GM03348 (cell line): ENCODE measurements at regions not wholly inside any gene's neighbourhood (a gene's known extent, or its start where the extent isn't known, plus 50 kb on each side); places are given as distances from the start of the nearest gene placed in this dataset.
"Not testable (repeated sequence)": the region's sequence is repeated elsewhere in the genome, so short reads cannot be mapped to it uniquely, and the experiment has no call there.

Source experiments
- DNase-seq: peaks from one replicate; pipeline ENCODE4 v3.0.0; 2012; ENCODE audit warnings: low spot score

DNA sequence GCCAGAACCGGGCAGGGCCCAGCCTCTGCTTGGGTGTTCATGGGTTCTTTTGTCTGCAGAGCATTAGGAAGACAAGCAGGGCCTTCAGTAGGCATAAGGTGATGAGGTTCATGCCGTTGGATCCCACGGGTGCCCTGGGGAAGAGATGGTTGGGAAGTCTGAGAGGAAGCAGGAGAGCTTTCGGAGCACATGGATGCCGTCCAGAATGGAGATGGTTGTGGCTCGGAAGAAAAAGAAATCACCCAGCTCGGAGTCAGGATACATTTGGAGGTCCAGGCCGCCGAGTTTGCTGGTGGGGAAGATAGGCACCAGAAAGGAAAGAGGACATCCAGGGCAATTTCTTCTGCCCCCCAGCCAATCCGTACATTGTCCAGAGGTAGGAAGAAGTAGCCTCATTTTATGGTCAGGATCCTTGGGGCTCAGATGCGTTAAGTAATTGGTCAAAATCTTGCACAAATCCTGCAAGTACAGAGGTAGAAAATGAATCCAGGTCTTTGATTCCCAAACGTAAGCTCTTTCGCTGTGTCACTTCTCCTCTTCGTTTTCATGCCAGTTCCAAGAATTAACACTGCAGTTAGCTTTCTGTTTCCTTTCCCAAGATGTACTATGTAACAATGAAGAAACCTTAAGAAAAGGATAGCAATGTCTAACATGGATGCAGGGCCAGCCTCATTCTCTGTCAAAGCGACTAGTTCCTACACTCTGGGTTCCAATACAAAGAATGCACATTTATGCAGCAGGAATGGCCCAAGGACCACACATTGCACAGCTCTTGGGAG lies 147.8 kb upstream of the KLF6 start:
- DNase-seq: no peak

- DNase-seq: no peak
Observed at GRCh38 chr10:3931901-3932300, 146.9 kb upstream of the KLF6 start.

DNA sequence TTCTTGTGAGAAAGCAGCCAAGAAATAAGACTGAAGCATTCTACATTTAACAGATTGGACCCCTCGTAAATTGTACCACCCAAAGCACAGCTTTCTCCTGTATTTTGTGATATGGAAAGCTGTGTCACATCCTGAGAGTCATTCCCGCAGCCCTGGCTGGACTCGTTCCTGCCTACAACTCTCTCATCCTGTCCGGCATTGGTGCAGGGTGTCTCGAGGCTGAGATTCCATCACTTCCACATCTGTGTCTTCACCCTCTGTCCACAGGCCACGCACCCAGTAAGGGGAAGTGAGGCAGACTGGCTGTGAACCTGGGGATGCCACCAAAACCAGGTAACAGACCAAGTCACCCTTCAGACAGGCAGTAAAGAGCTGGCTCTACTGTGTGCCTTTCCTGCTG lies 146.2 kb upstream of the KLF6 start:
- no peak for DNase-seq

- DNase-seq: no peak
Observed at GRCh38 chr10:3928569-3928968, 143.6 kb upstream of the KLF6 start.

GRCh38 chr10:3928078-3928477 lies 143.1 kb upstream of the KLF6 start:
- no peak for DNase-seq

DNA sequence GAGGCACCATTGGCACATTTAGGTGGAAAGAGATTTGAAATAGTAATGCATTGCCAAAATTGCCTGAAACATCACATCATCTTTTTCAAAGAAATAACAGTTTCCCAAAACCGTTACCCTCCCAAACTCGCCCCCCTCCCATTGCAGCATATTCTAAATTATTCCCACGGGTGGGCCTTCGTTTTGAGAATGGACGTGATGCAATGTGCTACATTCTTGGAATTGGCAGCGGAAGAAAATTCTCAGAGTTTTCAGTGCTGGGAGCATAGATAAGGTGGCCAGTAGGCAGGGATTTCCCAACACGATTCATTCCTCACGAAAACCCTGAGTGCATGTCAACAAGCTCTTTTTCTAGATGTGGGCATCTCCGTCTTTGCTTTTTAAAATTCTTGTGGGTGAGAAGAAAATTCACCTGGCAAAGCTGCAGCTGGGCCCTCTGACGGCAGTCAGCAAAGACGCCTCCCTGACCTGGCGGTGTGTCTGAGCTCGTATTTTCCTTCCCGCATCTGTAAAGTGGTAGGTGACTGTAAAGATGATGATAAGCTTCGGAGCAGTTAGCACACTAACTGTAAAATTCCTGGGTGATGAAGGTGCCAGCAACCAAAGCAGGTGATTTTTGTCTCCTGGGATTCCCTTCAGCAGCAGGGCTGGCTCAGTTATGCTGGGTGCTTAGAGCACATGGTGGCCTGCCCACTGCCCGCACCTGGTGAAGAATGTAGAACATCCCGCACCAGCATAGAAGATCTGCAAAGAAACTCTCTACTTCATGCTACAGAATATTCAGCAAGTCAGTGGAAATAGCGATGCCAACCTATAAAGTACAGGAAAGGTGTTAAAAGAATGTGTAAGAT lies 141.9 kb upstream of the KLF6 start:
- DNase-seq: no peak

DNA sequence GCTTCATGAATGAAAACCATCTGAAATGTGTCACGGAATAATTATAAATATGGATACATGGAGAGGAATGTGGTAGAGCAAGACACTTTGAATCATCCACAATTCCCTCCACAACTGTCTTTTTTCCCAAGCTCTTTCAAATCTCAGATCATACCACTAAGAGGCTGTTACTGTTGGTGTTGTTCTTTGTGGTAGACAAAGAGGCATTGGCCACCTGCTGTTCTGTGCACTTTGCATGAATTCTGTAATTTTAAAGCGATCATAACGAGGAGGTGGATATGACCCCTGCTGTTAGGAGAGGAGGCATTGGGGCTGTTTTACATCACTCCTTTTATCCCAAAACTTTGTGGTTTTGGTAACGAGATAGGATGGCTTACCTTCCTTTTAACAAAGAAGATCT lies 141.2 kb upstream of the KLF6 start:
- no peak for DNase-seq

GRCh38 chr10:3925184-3925583 lies 140.2 kb upstream of the KLF6 start:
- DNase-seq: no peak

- DNase-seq: peak; percentile 73
Observed at GRCh38 chr10:3924344-3924743, 139.3 kb upstream of the KLF6 start.

- no peak for DNase-seq
Observed at GRCh38 chr10:3923033-3923432, 138.0 kb upstream of the KLF6 start.

DNA sequence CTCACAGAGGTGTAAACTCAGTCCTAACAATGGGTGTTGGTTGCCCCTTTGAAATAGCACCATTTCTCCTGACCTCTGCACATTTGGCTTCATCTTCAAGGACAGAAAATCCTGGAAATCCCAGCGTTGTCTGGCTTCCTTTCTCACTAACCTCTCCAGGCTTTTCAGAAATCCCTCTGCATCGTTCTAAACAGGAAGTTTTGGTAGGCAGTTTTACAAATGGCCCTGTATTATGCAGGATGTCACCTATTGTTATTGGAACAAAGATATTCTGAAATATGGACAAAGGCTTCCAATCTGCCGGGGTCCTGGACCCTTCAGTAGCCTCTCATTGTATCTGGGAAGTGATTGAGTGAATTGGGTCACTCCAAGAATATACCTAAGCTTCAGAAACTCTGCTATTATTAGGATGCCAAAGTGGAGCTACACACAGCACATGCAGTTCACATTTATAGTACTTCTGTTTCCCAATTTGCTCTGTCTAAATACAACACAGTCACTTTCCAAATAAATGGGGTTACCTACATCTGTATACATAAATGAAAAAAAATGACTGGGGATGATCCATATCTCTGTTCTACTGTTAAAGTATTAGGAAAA lies 134.8 kb upstream of the KLF6 start:
- no peak for DNase-seq

- DNase-seq: not testable (repeated sequence)
Observed at GRCh38 chr10:3917392-3917791, 132.4 kb upstream of the KLF6 start.

DNA sequence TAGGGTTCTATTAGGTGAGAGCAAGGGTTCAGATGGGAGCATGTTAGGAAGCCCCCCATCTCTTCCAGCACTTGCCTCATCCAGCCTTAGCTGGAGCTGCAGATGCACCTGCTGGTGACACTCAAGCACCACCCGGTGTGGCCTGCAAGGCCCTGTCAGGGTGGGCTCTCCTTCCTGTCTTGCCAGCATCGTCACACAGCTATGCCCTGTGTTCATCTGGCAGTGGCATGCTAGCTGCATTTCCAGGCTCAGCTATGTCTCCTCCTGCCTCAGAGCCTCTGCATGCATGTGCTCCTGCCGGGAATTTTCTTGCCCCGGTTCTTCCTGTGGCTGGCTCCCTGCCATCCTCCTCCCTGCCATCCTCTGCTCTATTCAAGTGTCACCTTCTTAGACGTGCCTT lies 129.7 kb upstream of the KLF6 start:
- DNase-seq: no peak

DNA sequence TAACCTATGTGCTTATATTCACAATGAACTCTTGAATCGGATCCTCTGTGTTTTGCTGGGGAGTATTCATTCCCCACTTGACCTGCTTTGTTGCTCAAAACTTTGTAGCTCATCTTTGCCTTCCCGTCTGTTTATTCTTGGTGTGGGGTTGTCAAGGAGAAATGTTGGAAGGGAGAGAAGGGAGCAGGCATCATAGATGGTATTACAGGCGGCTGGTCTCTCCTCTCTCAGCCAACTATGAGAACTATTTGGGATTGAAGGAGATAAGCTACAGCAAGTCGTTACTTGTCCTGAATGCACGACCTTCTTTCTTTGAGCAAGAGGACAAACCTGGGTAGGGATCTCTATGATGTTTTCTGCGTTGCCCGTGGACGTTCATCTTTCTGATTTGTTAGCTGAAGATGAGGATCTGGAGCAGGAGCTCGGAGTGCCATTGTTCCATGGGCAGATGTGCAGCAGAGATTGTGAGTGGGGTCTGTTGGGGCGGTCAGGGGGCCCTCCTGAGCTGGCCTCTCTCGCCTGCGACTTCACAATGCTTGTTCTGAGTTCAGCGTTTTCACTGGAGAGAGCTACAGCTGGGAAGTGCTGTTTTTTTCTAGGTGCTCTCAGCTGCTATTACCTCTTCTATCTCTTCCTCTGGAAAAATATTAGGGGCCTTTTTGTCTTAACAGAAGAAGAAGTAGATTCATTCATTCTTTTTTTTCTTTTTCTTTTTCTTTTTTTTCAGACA lies 126.9 kb upstream of the KLF6 start:
- no peak for DNase-seq

- no peak for DNase-seq
Observed at GRCh38 chr10:3911241-3911640, 126.2 kb upstream of the KLF6 start.

DNA sequence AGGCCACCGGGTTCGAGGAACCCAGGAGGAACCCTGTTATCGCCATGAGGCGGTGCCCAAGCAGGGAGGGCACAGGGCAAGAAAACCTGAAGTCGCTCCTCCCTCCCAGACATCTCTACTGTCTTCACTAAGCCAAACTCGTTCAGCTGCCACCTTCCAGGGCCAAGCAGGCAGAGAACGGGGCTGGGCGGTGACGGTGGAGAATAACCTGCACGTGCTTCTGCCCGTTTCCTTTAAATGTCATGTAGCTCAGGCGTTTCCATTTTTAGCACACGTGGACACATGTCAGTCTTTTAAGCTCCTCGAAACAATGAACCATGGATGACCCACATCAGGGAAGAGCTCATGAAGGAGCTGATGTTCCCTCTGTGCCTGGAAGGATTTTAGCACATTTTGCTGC lies 124.3 kb upstream of the KLF6 start:
- DNase-seq: no peak

- DNase-seq: no peak
Observed at GRCh38 chr10:3908183-3908582, 123.2 kb upstream of the KLF6 start.

DNA sequence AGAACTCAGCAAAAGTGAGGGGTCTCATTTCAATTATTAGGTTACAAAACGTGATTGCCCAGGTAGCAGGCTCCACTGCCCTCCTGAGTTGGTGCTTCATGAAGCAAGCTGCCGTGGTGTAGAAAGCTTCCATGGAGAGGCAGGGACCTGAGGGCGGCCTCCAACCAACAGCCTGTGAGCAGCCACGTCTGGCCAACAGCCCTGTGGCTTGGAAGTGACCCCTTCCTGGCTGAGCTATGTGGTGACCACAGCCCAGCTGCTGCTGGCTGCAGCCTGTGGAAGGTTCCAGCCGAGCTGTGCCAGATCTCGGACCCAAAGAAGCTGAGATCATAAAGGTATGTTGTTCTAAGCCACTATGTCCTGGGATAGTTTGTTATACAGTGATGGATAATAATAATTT lies 122.5 kb upstream of the KLF6 start:
- no peak for DNase-seq

DNA sequence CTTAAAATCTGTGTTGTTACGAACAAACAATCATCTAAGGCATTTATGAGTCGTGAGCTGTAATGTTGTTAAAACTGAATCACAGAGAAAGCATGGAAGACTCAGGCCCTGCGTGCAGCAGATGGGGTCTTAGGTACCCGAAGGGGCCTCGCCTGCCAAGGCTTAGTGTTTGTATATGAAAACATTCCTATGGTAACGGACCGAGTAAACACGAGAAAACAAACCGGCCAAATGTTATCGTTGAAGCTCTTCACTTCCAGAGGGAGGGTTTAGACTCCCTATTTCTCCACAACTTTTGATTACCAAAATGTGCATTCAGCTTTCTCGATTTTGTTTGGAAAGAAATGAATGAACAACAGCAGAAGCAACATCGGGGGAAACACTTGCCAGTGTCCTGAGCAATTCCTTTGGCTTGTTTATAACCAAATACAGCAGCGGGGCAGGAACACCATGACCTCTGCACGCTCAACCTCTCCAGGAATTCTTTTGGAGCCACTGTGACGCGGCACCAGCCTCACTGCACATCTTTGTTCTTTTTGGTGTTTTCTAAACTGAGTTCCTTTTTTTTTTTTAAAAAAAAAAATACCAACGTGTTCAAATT lies 121.6 kb upstream of the KLF6 start:
- no peak for DNase-seq

DNA sequence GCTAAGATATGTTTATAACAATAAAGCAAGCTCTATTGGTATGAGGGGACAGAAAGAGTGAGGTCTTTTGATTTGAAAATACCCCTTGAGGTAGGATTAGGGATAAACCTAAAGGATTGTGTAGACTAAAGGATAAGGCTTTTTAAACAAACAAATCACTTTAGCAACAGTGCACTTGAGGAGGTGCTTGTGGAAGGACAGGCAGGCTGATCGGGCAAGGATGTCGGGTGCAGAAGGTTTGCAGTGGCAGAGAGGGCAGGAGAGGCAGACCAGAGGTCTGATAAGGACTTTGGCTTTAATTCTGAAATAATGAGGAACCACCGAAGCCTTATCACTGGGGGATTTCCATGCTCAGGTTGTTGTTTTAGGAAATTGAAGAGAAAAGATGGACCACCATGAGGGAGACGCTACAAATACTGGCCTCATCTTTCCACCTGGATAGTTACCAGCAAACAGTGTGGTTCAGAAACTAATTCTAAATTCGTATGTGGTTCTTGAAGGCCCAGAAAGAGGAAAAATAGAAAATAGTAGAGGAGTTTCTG lies 119.5 kb upstream of the KLF6 start:
- no peak for DNase-seq

DNA sequence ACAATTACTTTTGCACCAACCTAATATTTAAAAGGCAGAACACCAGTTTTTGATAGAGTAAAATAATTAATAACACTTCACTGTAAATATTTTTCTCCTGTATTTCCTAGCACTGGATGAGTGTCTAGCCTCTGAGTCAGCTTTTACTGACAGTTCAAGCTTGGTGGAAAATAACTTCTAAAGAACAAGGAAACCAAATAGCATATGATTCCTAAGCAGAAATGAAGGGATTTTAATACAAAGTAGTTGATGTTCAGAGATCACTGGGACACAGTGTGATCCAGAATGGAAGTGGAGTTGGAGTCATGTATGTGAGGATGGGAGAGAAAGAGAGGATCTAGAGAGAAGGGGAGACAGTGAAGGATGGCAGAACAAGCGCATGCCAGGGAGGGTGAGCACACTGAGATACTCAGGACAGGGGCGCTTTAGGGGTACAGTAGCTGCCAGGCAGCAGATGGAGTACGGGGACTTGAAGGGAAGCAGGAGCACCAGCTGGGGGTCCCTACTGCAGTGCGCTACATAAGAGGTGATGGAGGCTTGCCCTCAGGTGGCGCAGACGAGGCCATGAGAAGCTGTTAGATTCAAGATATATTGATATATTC lies 117.9 kb upstream of the KLF6 start:
- peak; percentile 54 for DNase-seq
